SU-DHL-6 (cell line): ENCODE measurements at regions not wholly inside any gene's neighbourhood (a gene's known extent, or its start where the extent isn't known, plus 50 kb on each side); places are given as distances from the start of the nearest gene placed in this dataset.

Experiments used
- H2AFZ ChIP-seq: fragments of 200-600 bp; sonication (generic); 2 replicates; pipeline ENCODE4 v1.6.1; 2014; ENCODE audit warnings: low read depth, mild to moderate bottlenecking, moderate library complexity, mixed read lengths, antibody characterized with exemption, low read length; ENCODE audit not compliant: severe bottlenecking
- H3F3A ChIP-seq: fragments of 200-600 bp; shearing (Covaris generic); 2 replicates; pipeline ENCODE4 v1.6.0; 2016; ENCODE audit warnings: antibody characterized with exemption, mild to moderate bottlenecking; ENCODE audit not compliant: insufficient read depth
- H3K27ac ChIP-seq: fragments of 200-600 bp; sonication (generic); 2 replicates; pipeline ENCODE4 v1.5.1; 2016; ENCODE audit warnings: low read depth, mild to moderate bottlenecking, low read length, moderate library complexity, mixed read lengths
- H3K27me3 ChIP-seq: fragments of 200-600 bp; sonication (generic), shearing (Covaris generic); 2 replicates; pipeline ENCODE4 v1.6.0; 2014; ENCODE audit warnings: mild to moderate bottlenecking, low read length
- H3K36me3 ChIP-seq: fragments of 200-600 bp; sonication (generic); 2 replicates; pipeline ENCODE4 v1.6.1; 2014; ENCODE audit warnings: mild to moderate bottlenecking, low read length, mixed read lengths
- H3K4me2 ChIP-seq: fragments of 300-600, 200-600 bp; shearing (Covaris generic), sonication (generic); 2 replicates; pipeline ENCODE4 v1.6.0; 2014; ENCODE audit warnings: low read length, low read depth, mild to moderate bottlenecking; ENCODE audit not compliant: poor library complexity, severe bottlenecking
- H3K4me3 ChIP-seq: fragments of 200-600 bp; sonication (generic); 2 replicates; pipeline ENCODE4 v1.5.1; 2014; ENCODE audit warnings: antibody characterized with exemption, low read length, mild to moderate bottlenecking, mixed read lengths; ENCODE audit not compliant: insufficient read depth, poor library complexity, severe bottlenecking
- H3K79me2 ChIP-seq: fragments of 200-600 bp; sonication (generic); 2 replicates; pipeline ENCODE4 v1.6.1; 2014; ENCODE audit warnings: mild to moderate bottlenecking, low read length, moderate library complexity; ENCODE audit not compliant: insufficient read depth
- H3K9ac ChIP-seq: fragments of 200-600 bp; sonication (generic); 2 replicates; pipeline ENCODE4 v1.7.0; 2014; ENCODE audit warnings: mild to moderate bottlenecking, low read length
- H3K9me2 ChIP-seq: fragments of 200-600 bp; sonication (generic); replicated peaks from 2 replicates; pipeline ENCODE4 v1.6.1; 2014; ENCODE audit warnings: low read length; ENCODE audit not compliant: insufficient read depth
- H3K9me3 ChIP-seq: fragments of 200-600 bp; sonication (generic); 2 replicates; pipeline ENCODE4 v1.6.1; 2014; ENCODE audit warnings: low read length, mixed read lengths; ENCODE audit not compliant: insufficient read depth
- H4K20me1 ChIP-seq: fragments of 200-600 bp; sonication (generic); 2 replicates; pipeline ENCODE4 v1.6.1; 2014; ENCODE audit warnings: low read depth, mild to moderate bottlenecking, antibody characterized with exemption, low read length, moderate library complexity, mixed read lengths
- CTCF ChIP-seq: fragments of 200-600 bp; sonication (generic); IDR thresholded peaks from one replicate; pipeline ENCODE4 v1.5.1; 2017; ENCODE audit warnings: antibody characterized with exemption, mild to moderate bottlenecking, low read length, moderate library complexity; ENCODE audit not compliant: insufficient read depth, poor library complexity, severe bottlenecking
- EZH2phosphoT487 ChIP-seq: fragments of 200-600 bp; sonication (generic), shearing (Covaris generic); conservative IDR thresholded peaks from 2 replicates; pipeline ENCODE4 v1.6.1; 2018; ENCODE audit warnings: mild to moderate bottlenecking, antibody characterized with exemption, low read length, moderate library complexity, mixed read lengths

GRCh38 chr2:239463541-239464165 lies 62.8 kb upstream of the HDAC4 start:
- no peak for TF ChIP-seq EZH2phosphoT487
- no peak for TF ChIP-seq CTCF
- H2AFZ ChIP-seq = no peak overlapping the region
- no peaks in the 10 kb centered on the region for H3K79me2 ChIP-seq
- H3K27ac ChIP-seq = no peak overlapping the region
- H3K4me3 ChIP-seq = no peak overlapping the region
- H4K20me1 ChIP-seq = no peaks in the 10 kb centered on the region
- no peak overlapping the region for H3K9ac ChIP-seq
- H3K4me2 ChIP-seq = no peak overlapping the region
- H3F3A ChIP-seq = no peaks in the 10 kb centered on the region
- no peaks in the 10 kb centered on the region for H3K9me2 ChIP-seq
- no peaks in the 10 kb centered on the region for H3K9me3 ChIP-seq
- no peaks in the 10 kb centered on the region for H3K36me3 ChIP-seq
- no peaks in the 10 kb centered on the region for H3K27me3 ChIP-seq

- Histone ChIP-seq H3K79me2 (no peaks in the 10 kb centered on the region), H3F3A (no peaks in the 10 kb centered on the region), H3K27ac (no peak overlapping the region), H3K27me3 (no peaks in the 10 kb centered on the region), H2AFZ (no peak overlapping the region), H3K9me2 (no peaks in the 10 kb centered on the region), H4K20me1 (no peaks in the 10 kb centered on the region), H3K4me3 (no peak overlapping the region), H3K9ac (no peak overlapping the region), H3K4me2 (no peak overlapping the region), H3K9me3 (no peaks in the 10 kb centered on the region), H3K36me3 (no peaks in the 10 kb centered on the region)
- TF ChIP-seq CTCF = no peak
- TF ChIP-seq EZH2phosphoT487 = no peak
These were observed 62.1 kb upstream of the HDAC4 start for GRCh38 chr2:239462671-239463506.

GRCh38 chr2:239462191-239462515 lies 61.3 kb upstream of the HDAC4 start:
- Histone ChIP-seq H2AFZ (no peak overlapping the region), H3K9me2 (no peaks in the 10 kb centered on the region), H3K4me2 (no peak overlapping the region), H3K27me3 (no peaks in the 10 kb centered on the region), H3K9ac (no peak overlapping the region), H4K20me1 (no peaks in the 10 kb centered on the region), H3K27ac (no peak overlapping the region), H3K4me3 (no peak overlapping the region), H3K79me2 (no peaks in the 10 kb centered on the region), H3K36me3 (no peaks in the 10 kb centered on the region), H3F3A (no peaks in the 10 kb centered on the region), H3K9me3 (no peaks in the 10 kb centered on the region)
- TF ChIP-seq CTCF = no peak
- no peak for TF ChIP-seq EZH2phosphoT487
